GM23338 (cell line): ENCODE measurements at regions not wholly inside any gene's neighbourhood (a gene's known extent, or its start where the extent isn't known, plus 50 kb on each side); places are given as distances from the start of the nearest gene placed in this dataset.

Source experiments
- ATAC-seq: fragments of 200-7000 bp; cut with Tn5 transposase; 3 replicates; pipeline ENCODE4 v1.9.1; 2020
- DNase-seq: peaks from one replicate; pipeline ENCODE4 v3.0.0-alpha.2; 2015; ENCODE audit warnings: low spot score
- H2AFZ ChIP-seq: fragments of 200-600 bp; sonication (generic); 2 replicates; pipeline ENCODE4 v1.8.0; 2016; ENCODE audit warnings: antibody characterized with exemption, mild to moderate bottlenecking, moderate library complexity
- H3F3A ChIP-seq: fragments of 200-600 bp; sonication (generic); replicated peaks from 2 replicates; pipeline ENCODE4 v1.8.0; 2017; ENCODE audit warnings: antibody characterized with exemption, mixed run types, low read depth
- H3K27ac ChIP-seq: fragments of 200-600 bp; sonication (generic); 2 replicates; pipeline ENCODE4 v1.6.1; 2016; ENCODE audit warnings: low read depth
- H3K27me3 ChIP-seq: fragments of 200-600 bp; sonication (generic); 2 replicates; pipeline ENCODE4 v1.8.0; 2016; ENCODE audit warnings: mild to moderate bottlenecking, mixed run types, moderate library complexity; ENCODE audit not compliant: insufficient read depth
- H3K36me3 ChIP-seq: fragments of 200-600 bp; sonication (generic); 2 replicates; pipeline ENCODE4 v1.8.0; 2016; ENCODE audit warnings: mild to moderate bottlenecking; ENCODE audit not compliant: insufficient read depth
- H3K4me1 ChIP-seq: fragments of 200-600 bp; sonication (generic); 2 replicates; pipeline ENCODE4 v1.8.0; 2016; ENCODE audit warnings: mild to moderate bottlenecking, moderate library complexity; ENCODE audit not compliant: insufficient read depth
- H3K4me2 ChIP-seq: fragments of 200-600 bp; sonication (generic); 2 replicates; pipeline ENCODE4 v1.7.1; 2017; ENCODE audit warnings: mixed run types
- H3K4me3 ChIP-seq: fragments of 200-600 bp; sonication (generic); 2 replicates; pipeline ENCODE4 v1.6.1; 2016; ENCODE audit warnings: mixed run types
- H3K79me2 ChIP-seq: fragments of 200-600 bp; sonication (generic); replicated peaks from 2 replicates; pipeline ENCODE4 v1.8.0; 2017; ENCODE audit warnings: mild to moderate bottlenecking; ENCODE audit not compliant: insufficient read depth
- H3K9me2 ChIP-seq: fragments of 200-600 bp; sonication (generic); 2 replicates; pipeline ENCODE4 v1.8.0; 2017; ENCODE audit not compliant: insufficient read depth
- H4K20me1 ChIP-seq: fragments of 200-600 bp; sonication (generic); replicated peaks from 2 replicates; pipeline ENCODE4 v1.8.0; 2017; ENCODE audit warnings: mild to moderate bottlenecking; ENCODE audit not compliant: insufficient read depth
- H3K27ac Mint-ChIP-seq: 2 replicates; pipeline ENCODE4 v1.8.0; 2020; ENCODE audit warnings: inconsistent platforms, mild to moderate bottlenecking, moderate library complexity, mixed read lengths
- H3K27me3 Mint-ChIP-seq: 3 replicates; pipeline ENCODE4 v1.8.0; 2022; ENCODE audit warnings: low read depth, mild to moderate bottlenecking, moderate library complexity, mixed read lengths, inconsistent platforms; ENCODE audit not compliant: insufficient read depth, poor library complexity
- H3K36me3 Mint-ChIP-seq: 3 replicates; pipeline ENCODE4 v1.8.0; 2021; ENCODE audit warnings: low read depth, mild to moderate bottlenecking, inconsistent platforms, moderate library complexity, mixed read lengths
- H3K4me1 Mint-ChIP-seq: 3 replicates; pipeline ENCODE4 v1.8.0; 2020; ENCODE audit warnings: mild to moderate bottlenecking, inconsistent platforms, mixed read lengths
- H3K4me3 Mint-ChIP-seq: 3 replicates; pipeline ENCODE4 v1.8.0; 2021; ENCODE audit warnings: moderate library complexity, mild to moderate bottlenecking, inconsistent platforms, mixed read lengths
- H3K9me3 Mint-ChIP-seq: 3 replicates; pipeline ENCODE4 v1.8.0; 2020; ENCODE audit warnings: moderate library complexity, mild to moderate bottlenecking, inconsistent platforms, mixed read lengths
- CREB1 ChIP-seq: fragments of 250-450 bp; sonication (Bioruptor Pico); IDR thresholded peaks from 2 replicates; pipeline ENCODE4 v1.5.0; 2020; ENCODE audit warnings: low read depth, mild to moderate bottlenecking, moderate library complexity
- EZH2 ChIP-seq: fragments of 200-600 bp; sonication (generic); IDR thresholded peaks from one replicate; pipeline ENCODE4 v1.8.0; 2017; ENCODE audit warnings: antibody characterized with exemption, mild to moderate bottlenecking, low read depth; ENCODE audit not compliant: unreplicated experiment
- EZH2phosphoT487 ChIP-seq: fragments of 200-600 bp; sonication (generic); IDR thresholded peaks from one replicate; pipeline ENCODE4 v1.8.1; 2018; ENCODE audit warnings: antibody characterized with exemption; ENCODE audit not compliant: unreplicated experiment
- NANOG ChIP-seq: IDR thresholded peaks from 2 replicates; pipeline ENCODE4 v1.6.1; 2016; ENCODE audit warnings: antibody characterized with exemption, borderline replicate concordance
- POLR2AphosphoS5 ChIP-seq: IDR thresholded peaks from 2 replicates; pipeline ENCODE4 v1.6.1; 2016; ENCODE audit warnings: antibody characterized with exemption, low read depth
- REST ChIP-seq: IDR thresholded peaks from one replicate; pipeline ENCODE4 v1.6.1; 2018; ENCODE audit warnings: antibody characterized with exemption; ENCODE audit not compliant: unreplicated experiment
- STAT1 ChIP-seq: IDR thresholded peaks from one replicate; pipeline ENCODE4 v1.6.1; 2016; ENCODE audit warnings: antibody characterized with exemption; ENCODE audit not compliant: unreplicated experiment
- ZNF114 ChIP-seq: fragments of 250-450 bp; sonication (Bioruptor Pico); IDR thresholded peaks from 2 replicates; pipeline ENCODE4 v1.5.0; 2020; ENCODE audit warnings: mild to moderate bottlenecking, moderate library complexity
- ZNF331 ChIP-seq: fragments of 250-450 bp; sonication (Bioruptor Pico); IDR thresholded peaks from 2 replicates; pipeline ENCODE4 v1.5.0; 2020; ENCODE audit warnings: low read depth, mild to moderate bottlenecking, moderate library complexity
- ZNF462 ChIP-seq: fragments of 250-450 bp; sonication (Bioruptor Pico); IDR thresholded peaks from 2 replicates; pipeline ENCODE4 v1.5.0; 2020; ENCODE audit warnings: mild to moderate bottlenecking, moderate library complexity
- TF ChIP-seq, protein P1 (sequence below), 2 experiments: fragments of 200-600 bp in 1 of 2; sonication (generic) in 1 of 2; conservative IDR thresholded peaks; 2 replicates each; pipeline versions ENCODE4 v1.5.1 to v1.6.1; 2016 to 2017; ENCODE audit warnings: antibody characterized with exemption in 2 of 2, low read depth in 2 of 2, mild to moderate bottlenecking in 2 of 2, moderate library complexity in 1 of 2
- TF ChIP-seq, protein P2 (sequence below): IDR thresholded peaks from 2 replicates; pipeline ENCODE4 v1.6.1; 2016; ENCODE audit warnings: antibody characterized with exemption

DNA sequence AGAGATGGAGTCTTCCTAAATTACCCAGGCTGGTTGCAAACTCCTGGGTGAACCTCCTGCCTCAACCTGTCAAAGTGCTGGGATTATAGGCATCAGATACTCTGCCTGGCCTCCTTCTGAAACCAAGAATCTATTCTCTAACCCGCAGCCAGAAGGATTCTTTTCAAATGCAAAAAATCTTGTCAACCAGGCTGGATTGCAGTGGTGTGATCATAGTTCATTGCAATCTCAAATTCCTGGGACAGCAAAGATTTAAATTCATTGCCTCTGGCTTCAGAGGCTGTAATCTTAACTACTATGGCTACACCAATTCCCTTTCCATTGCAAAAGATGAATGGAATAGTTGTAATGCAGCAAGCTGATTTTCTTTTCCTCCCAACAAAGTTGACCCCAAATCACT lies 106.3 kb upstream of the TBX3 start (continued):
- TF ChIP-seq REST (no peak), POLR2AphosphoS5 (no peak), ZNF331 (no peak), ZNF114 (CRISPR knock-in tag) (no peak), EZH2phosphoT487 (no peak)
- TF ChIP-seq, protein P1, sequence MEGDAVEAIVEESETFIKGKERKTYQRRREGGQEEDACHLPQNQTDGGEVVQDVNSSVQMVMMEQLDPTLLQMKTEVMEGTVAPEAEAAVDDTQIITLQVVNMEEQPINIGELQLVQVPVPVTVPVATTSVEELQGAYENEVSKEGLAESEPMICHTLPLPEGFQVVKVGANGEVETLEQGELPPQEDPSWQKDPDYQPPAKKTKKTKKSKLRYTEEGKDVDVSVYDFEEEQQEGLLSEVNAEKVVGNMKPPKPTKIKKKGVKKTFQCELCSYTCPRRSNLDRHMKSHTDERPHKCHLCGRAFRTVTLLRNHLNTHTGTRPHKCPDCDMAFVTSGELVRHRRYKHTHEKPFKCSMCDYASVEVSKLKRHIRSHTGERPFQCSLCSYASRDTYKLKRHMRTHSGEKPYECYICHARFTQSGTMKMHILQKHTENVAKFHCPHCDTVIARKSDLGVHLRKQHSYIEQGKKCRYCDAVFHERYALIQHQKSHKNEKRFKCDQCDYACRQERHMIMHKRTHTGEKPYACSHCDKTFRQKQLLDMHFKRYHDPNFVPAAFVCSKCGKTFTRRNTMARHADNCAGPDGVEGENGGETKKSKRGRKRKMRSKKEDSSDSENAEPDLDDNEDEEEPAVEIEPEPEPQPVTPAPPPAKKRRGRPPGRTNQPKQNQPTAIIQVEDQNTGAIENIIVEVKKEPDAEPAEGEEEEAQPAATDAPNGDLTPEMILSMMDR (conservative IDR thresholded peaks at IDR 0.05; ENCODE audit: low read depth in 2 of 2): no peak
- TF ChIP-seq, protein P2, sequence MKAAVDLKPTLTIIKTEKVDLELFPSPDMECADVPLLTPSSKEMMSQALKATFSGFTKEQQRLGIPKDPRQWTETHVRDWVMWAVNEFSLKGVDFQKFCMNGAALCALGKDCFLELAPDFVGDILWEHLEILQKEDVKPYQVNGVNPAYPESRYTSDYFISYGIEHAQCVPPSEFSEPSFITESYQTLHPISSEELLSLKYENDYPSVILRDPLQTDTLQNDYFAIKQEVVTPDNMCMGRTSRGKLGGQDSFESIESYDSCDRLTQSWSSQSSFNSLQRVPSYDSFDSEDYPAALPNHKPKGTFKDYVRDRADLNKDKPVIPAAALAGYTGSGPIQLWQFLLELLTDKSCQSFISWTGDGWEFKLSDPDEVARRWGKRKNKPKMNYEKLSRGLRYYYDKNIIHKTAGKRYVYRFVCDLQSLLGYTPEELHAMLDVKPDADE: no peak

GRCh38 chr12:114789821-114790220 lies 105.8 kb upstream of the TBX3 start:
- H3K79me2 ChIP-seq: no peaks in the 10 kb centered on the region
- peaks cover 8% of the 10 kb centered on the region for H3K27me3 Mint-ChIP-seq
- H3K36me3 Mint-ChIP-seq: no peaks in the 10 kb centered on the region
- H3K9me3 Mint-ChIP-seq: no peaks in the 10 kb centered on the region
- no peaks in the 10 kb centered on the region for H3F3A ChIP-seq
- H3K27ac ChIP-seq: no peak overlapping the region
- no peak overlapping the region for H3K4me2 ChIP-seq
- ATAC-seq: no peak
- peaks cover 7% of the 10 kb centered on the region; the same call in 1 of the 2 replicates for H3K4me1 ChIP-seq
- no peak overlapping the region for H3K4me3 Mint-ChIP-seq
- DNase-seq: no peak
- no peak overlapping the region for H3K27ac Mint-ChIP-seq
- no peak overlapping the region for H2AFZ ChIP-seq
- no peaks in the 10 kb centered on the region for H3K27me3 ChIP-seq
- no peaks in the 10 kb centered on the region for H4K20me1 ChIP-seq
- peaks cover 12% of the 10 kb centered on the region for H3K4me1 Mint-ChIP-seq
- no peak overlapping the region for H3K4me3 ChIP-seq
- peaks cover 6% of the 10 kb centered on the region; the same call in 1 of the 2 replicates for H3K9me2 ChIP-seq
- no peaks in the 10 kb centered on the region for H3K36me3 ChIP-seq
- TF ChIP-seq STAT1 (no peak), EZH2 (no peak), ZNF462 (no peak), NANOG (no peak), ZNF331 (no peak), CREB1 (CRISPR knock-in tag) (no peak), POLR2AphosphoS5 (no peak)
- TF ChIP-seq, protein P2: no peak
